Naive B cell (primary cell): ENCODE measurements at regions not wholly inside any gene's neighbourhood (a gene's known extent, or its start where the extent isn't known, plus 50 kb on each side); places are given as distances from the start of the nearest gene placed in this dataset.
"Not testable (repeated sequence)": the region's sequence is repeated elsewhere in the genome, so short reads cannot be mapped to it uniquely, and the experiment has no call there.

Source experiments
- ATAC-seq, 2 donors: fragments of 150-1000 bp; cut with Tn5 transposase; 2 replicates each; pipeline ENCODE4 v1.10.0; 2021; ENCODE audit warnings: low read depth in 2 of 2, mild to moderate bottlenecking in 2 of 2, moderate library complexity in 2 of 2
- DNase-seq: peaks from one replicate; pipeline ENCODE4 v3.0.0; 2022
- H3K27ac Mint-ChIP-seq, 6 donors: one replicate each; pipeline ENCODE4 v1.8.0; 2020 to 2022; ENCODE audit warnings: mild to moderate bottlenecking in 6 of 6, mixed read lengths in 6 of 6, moderate library complexity in 5 of 6, inconsistent platforms in 2 of 6
- H3K27me3 Mint-ChIP-seq, 3 donors: one replicate each; pipeline ENCODE4 v1.8.0; 2021 to 2022; ENCODE audit warnings: mixed read lengths in 3 of 3, mild to moderate bottlenecking in 1 of 3
- H3K36me3 Mint-ChIP-seq, 2 donors: one replicate each; pipeline ENCODE4 v1.8.0; 2020 to 2022; ENCODE audit warnings: mixed read lengths in 2 of 2, inconsistent platforms in 1 of 2, mild to moderate bottlenecking in 1 of 2
- H3K4me1 Mint-ChIP-seq, 3 donors: one replicate each; pipeline ENCODE4 v1.8.0; 2020 to 2022; ENCODE audit warnings: mixed read lengths in 3 of 3, inconsistent platforms in 1 of 3, mild to moderate bottlenecking in 1 of 3, moderate library complexity in 1 of 3
- H3K4me3 Mint-ChIP-seq, 8 donors: one replicate each; pipeline ENCODE4 v1.8.0; 2020 to 2022; ENCODE audit warnings: mild to moderate bottlenecking in 8 of 8, mixed read lengths in 8 of 8, moderate library complexity in 8 of 8, inconsistent platforms in 2 of 8
- H3K9me3 Mint-ChIP-seq, 7 donors: one replicate each; pipeline ENCODE4 v1.8.0; 2020 to 2022; ENCODE audit warnings: mixed read lengths in 7 of 7, mild to moderate bottlenecking in 5 of 7, inconsistent platforms in 2 of 7, moderate library complexity in 1 of 7

DNA sequence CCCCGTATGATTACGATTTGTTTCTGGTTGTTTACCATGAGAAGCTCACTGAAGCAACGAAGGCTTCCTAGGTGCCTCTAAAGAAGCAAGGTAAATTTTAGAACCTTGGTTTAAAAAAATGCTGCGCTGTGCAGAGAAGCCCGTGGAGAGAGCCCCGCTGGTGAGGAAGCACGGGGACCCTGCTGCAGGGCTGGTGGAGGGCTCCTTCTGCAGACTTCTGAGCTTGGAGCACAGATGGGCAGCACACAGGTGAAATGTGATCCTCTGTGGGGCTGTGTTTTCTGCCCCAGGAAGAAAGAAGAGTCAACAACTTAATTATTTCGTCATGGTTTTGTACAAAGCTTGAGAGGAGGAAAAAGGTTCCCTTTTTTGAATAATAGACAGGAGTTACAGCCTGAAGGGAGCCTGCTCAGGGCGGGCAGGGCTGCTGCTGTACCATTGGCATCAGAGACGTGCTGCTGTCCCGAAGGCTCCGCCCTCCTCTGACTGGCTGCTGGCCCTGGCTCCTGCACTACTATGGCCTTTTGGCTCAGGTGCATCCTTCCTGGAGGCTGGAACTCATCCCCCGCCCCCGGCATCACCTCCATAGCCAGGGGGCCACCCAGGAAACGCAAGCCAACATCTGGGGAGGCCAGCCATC is 108.0 kb upstream of the PLGLB2 start:
- not testable (repeated sequence) for H3K4me3 Mint-ChIP-seq, ATAC-seq, H3K27ac Mint-ChIP-seq, H3K27me3 Mint-ChIP-seq, H3K9me3 Mint-ChIP-seq, H3K4me1 Mint-ChIP-seq, DNase-seq, H3K36me3 Mint-ChIP-seq

DNA sequence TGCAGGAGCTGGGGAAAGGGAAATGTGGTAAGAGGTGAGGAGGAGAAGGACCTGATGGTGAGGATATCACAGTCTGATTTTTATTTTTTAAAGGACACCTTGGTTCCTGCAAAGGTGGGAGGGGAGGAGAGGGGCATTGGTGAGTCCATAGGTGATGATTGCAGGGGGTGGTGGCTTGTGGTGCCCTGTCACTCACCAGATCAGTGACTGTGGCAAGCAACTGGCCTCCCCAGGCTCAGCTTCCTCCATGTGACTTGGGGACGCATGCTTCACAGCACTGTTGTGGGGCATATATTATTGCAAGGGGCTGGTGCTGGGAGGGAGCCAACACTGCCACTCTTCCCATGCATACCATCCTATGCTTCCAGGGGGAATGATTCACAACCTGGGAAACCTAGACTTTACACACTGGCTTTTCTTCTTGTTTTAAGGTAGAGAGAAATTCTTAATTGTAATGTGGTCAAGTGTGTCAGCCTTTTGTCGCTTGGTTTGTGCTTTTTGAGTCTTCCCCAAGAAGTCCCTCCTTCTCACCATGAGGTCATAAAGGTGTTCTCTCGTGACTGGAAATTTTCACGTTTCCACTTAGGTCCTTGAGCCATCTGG is 106.8 kb upstream of the PLGLB2 start:
- not testable (repeated sequence) for H3K9me3 Mint-ChIP-seq, H3K4me1 Mint-ChIP-seq, H3K36me3 Mint-ChIP-seq, H3K4me3 Mint-ChIP-seq, H3K27me3 Mint-ChIP-seq, DNase-seq
- H3K27ac Mint-ChIP-seq = peak overlapping the region in 1 of 6 donors; percentile 41
- ATAC-seq = peak in 1 of 2 donors; percentile 35

DNA sequence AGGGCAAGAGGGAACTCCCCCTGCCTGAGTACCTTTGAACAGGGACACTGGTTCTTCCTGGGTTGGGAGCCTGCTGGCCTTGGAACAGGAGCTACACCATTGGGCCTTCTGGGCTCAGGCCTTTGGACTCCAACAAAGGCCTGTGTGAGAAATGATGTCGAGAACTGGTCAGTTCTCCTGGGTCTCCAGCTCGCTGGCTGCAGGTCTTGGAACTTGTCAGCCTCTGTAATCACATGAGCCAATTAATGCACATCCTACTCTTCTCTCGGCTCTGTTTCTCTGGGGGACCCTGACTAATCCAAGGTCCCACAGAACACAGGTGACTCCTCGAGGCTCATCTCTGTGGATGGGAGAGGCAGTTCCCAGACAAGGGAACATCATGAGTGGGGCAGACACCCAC is 104.7 kb upstream of the PLGLB2 start:
- not testable (repeated sequence) for H3K27ac Mint-ChIP-seq, ATAC-seq, H3K36me3 Mint-ChIP-seq, H3K27me3 Mint-ChIP-seq, H3K4me3 Mint-ChIP-seq, DNase-seq, H3K9me3 Mint-ChIP-seq, H3K4me1 Mint-ChIP-seq

DNA sequence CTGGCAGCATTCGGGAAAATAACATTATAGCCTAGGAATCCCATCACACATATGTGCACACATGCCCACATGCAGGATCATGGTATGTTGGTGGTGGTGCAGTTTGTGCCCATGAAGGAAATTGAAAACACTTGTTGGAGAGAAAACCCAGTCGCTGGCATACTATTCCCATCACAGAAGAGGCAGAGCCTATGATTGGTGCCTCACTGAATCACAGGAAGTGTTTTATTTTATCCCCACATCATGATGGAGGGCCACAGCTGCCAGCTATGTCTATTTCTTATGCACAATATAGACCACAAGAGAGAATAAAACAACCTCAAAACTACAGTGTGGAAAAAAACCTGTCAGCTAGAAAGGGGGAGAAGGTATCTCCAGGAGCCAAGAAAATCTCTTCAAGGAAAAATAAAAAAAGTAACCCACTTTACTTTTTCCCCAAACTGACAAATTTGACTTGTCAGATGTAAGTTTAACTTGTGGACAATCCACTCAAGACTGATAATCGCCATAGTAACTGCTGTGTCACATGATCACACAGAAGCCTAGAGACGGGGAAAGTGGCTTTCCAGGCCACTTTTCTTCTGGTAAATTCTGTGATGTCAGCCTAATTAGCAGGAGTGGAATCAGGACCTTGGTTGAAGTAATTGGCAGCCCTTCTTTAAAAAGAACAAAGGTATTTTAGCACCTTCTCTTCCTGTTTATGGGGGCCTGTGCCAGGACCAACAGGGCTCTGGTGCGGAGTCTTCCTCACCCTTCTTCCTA is 100.0 kb upstream of the PLGLB2 start:
- H3K4me3 Mint-ChIP-seq, H3K9me3 Mint-ChIP-seq, H3K27me3 Mint-ChIP-seq, ATAC-seq, DNase-seq, H3K27ac Mint-ChIP-seq, H3K4me1 Mint-ChIP-seq, H3K36me3 Mint-ChIP-seq: not testable (repeated sequence)

DNA sequence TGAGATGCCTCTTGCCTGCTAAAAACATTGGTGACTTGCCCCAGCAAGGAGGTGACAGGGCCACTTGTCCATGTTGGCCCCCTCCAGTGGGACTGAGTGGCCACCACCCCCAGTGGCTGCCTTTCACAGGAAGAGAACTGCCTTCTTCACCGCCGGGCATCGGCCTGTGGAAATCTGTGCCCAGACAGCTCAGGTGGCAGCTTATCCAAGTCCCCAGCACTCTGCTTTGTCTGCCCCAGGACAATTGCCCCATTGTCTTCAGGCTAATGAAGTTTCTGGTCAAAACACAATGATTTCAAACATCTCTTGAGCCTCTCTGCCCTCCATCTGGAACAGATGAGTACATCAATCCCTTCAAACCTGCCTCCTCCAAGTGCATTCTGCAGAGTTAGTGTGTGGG is 99.1 kb upstream of the PLGLB2 start:
- H3K27me3 Mint-ChIP-seq, H3K9me3 Mint-ChIP-seq, DNase-seq, ATAC-seq, H3K27ac Mint-ChIP-seq, H3K36me3 Mint-ChIP-seq, H3K4me1 Mint-ChIP-seq, H3K4me3 Mint-ChIP-seq: not testable (repeated sequence)

DNA sequence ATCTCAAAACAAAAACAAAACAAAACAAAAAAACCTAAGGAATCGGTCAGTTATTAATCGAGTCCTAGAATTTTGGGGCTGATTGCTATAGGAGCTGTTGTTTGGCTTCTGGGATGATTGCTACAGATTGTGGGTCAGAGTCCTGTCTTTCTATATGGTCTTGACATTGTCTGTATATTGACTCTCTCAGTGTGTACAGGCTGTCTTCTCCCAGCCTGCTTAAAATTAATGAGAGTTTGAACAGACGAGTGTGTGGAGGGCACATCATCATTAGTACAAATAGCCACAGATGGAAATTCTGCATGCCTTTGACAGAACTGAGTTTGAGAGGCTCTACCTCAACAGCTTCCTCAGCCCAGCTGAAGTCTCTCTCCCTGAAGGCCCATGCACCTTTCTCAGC is 98.0 kb upstream of the PLGLB2 start:
- not testable (repeated sequence) for H3K4me1 Mint-ChIP-seq, H3K9me3 Mint-ChIP-seq, H3K27ac Mint-ChIP-seq, DNase-seq, ATAC-seq, H3K4me3 Mint-ChIP-seq, H3K27me3 Mint-ChIP-seq, H3K36me3 Mint-ChIP-seq

DNA sequence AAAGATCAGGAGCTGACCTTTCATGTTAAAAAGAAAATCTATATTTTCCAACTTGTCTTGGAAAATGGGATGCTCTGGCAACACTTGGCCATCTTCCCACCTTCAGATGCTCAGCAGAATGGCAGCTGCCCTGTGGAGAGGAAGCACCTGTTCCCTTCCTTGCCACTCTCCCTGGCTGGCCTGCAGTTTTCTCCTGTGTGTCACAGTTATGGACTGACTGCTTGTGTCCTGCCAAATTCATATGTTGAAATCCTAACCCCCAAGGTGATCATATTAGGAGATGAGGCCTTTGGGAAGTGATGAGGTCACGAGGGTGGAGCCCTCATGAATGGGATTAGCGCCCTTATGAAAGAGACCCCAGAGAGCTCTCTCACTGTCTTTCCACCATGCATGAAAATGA is 97.0 kb upstream of the PLGLB2 start:
- H3K27me3 Mint-ChIP-seq, H3K9me3 Mint-ChIP-seq, H3K36me3 Mint-ChIP-seq, H3K4me3 Mint-ChIP-seq, DNase-seq, H3K4me1 Mint-ChIP-seq, H3K27ac Mint-ChIP-seq, ATAC-seq: not testable (repeated sequence)

DNA sequence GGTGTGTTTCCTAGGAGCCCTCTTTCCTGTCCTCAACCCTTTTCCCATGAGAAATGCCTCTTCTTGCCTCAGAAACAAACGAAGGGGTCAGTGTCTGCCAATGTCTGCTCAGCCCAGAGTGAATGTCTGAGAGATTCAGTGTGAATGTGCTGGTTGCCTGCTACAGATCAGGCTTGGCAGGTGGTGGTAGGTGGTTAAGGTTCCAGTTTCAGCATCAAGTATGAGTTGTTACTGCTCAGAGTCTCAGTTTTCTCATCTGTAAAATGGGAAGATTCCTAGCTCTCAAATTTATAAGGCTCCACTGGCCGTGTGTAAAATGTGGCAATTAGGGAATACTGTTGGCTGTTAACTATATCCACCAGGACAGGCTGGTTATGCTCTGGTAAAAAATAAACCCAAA is 96.3 kb upstream of the PLGLB2 start:
- H3K4me3 Mint-ChIP-seq, H3K36me3 Mint-ChIP-seq, H3K27ac Mint-ChIP-seq, H3K4me1 Mint-ChIP-seq, H3K27me3 Mint-ChIP-seq, ATAC-seq, DNase-seq, H3K9me3 Mint-ChIP-seq: not testable (repeated sequence)

DNA sequence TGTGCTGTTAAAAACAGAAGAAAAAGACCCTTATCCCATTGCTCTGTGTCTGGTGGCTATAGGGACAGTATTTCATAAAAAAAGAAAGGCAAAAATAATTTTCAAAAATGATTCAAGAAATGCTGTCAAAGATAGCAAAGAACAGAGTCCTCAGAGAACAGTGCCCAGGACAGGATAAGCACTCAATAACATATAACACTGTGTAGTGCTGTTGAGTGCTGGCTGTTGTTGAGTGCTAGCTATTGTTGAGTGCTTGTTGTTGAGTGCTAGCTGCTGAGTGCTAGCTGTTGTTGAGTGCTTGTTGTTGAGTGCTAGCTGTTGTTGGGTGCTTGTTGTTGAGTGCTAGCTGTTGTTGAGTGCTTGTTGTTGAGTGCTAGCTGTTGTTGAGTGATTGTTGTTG is 94.5 kb upstream of the PLGLB2 start:
- not testable (repeated sequence) for H3K27ac Mint-ChIP-seq, H3K4me3 Mint-ChIP-seq, H3K36me3 Mint-ChIP-seq, ATAC-seq, H3K4me1 Mint-ChIP-seq, H3K9me3 Mint-ChIP-seq, H3K27me3 Mint-ChIP-seq, DNase-seq

DNA sequence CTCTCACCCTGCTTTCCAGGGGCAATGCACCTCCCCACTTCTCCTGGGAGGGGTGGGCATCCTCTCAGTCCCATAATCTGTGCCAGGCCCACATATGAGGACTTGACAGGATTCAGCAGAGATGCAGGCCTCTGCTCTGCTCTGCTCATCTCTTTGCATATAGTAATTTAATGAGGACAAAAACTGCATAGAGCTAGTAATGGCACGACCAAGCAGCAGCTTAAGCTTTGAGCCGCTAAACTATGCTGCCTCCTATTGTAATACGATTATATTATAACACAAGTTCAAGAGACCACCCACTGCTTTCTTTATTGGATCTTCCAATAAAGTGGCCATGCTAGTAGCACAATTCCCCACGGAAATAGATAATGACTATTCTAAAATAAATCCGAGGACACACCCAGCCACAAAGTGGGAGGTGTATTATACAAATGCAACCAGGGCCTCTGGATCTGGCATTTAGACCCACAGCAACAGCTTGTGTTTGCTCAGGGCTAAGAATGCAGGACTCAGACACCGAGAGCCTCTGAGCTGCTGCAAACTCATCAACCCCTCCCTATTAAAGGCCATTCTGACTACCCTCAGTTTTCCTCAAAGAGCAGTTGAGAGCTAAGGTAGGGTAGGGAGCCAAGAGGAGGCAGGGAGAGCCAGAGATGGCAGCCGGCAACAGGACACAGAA is 93.6 kb upstream of the PLGLB2 start:
- not testable (repeated sequence) for H3K36me3 Mint-ChIP-seq, H3K4me1 Mint-ChIP-seq, H3K27ac Mint-ChIP-seq, ATAC-seq, H3K27me3 Mint-ChIP-seq, H3K9me3 Mint-ChIP-seq, H3K4me3 Mint-ChIP-seq, DNase-seq

DNA sequence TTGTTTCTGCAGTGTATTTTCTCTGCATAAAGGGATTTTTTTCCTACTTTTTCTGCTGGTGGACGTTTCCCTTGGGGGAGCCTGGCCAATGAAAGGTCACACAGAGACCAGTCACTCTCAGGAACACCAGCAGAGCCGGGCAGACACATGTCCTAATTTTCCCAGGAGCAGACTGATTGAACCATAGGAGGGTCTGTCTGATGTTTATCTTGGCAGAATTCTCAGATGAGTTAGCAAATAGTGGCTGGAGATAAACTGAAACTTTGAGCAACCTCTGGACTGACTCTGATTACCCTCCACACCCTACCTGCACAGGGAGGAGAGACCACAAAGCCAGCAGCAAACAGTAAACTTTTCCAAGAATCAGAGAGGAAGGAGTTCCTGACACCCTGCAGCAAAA is 90.0 kb upstream of the PLGLB2 start:
- not testable (repeated sequence) for H3K27ac Mint-ChIP-seq, H3K27me3 Mint-ChIP-seq, ATAC-seq

DNA sequence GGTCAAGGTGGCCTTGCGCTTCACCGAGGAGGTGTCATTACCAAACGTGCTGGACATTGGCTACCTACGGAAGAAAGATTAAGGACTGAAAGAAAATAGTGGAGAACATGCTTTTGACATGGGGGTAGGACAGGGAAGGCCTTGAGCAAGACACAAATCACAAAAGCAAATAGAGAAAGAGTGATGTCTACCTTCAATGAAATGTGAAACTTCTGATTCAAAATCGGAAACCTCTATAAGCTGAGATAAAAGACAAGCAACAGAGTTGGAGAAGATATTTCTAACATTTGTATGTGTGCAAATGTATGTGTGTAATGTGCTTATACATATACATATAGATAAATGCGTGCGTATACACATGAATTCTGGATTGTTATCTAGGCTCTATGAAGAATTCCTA is 89.5 kb upstream of the PLGLB2 start:
- not testable (repeated sequence) for DNase-seq, H3K9me3 Mint-ChIP-seq, H3K27me3 Mint-ChIP-seq, H3K27ac Mint-ChIP-seq, H3K36me3 Mint-ChIP-seq, H3K4me1 Mint-ChIP-seq, ATAC-seq, H3K4me3 Mint-ChIP-seq

More for the DNA sequence above, 90.0 kb upstream of the PLGLB2 start:
- H3K36me3 Mint-ChIP-seq, H3K9me3 Mint-ChIP-seq, H3K4me1 Mint-ChIP-seq, DNase-seq, H3K4me3 Mint-ChIP-seq: not testable (repeated sequence)

DNA sequence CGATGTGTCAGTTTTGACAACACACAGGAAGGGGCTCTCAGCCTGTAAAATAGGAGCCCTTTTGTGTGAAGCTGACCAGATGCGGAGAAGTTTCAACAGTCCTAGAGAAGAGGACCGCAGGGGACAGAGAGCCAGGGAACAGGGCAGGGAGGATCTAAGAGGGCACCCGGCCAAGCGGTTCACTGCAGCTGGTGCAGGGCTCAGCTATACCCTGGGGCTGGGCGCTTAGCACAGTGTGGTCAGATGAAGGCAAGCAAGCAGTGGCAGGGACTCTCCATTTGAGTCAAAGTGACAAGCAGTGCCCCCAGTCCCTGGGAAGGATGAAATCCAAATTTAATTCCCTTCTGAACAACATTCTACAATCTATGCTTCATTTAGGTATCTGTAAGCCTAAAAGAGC is 88.9 kb upstream of the PLGLB2 start:
- H3K36me3 Mint-ChIP-seq, ATAC-seq, H3K4me1 Mint-ChIP-seq, H3K4me3 Mint-ChIP-seq, DNase-seq, H3K27me3 Mint-ChIP-seq, H3K9me3 Mint-ChIP-seq, H3K27ac Mint-ChIP-seq: not testable (repeated sequence)

DNA sequence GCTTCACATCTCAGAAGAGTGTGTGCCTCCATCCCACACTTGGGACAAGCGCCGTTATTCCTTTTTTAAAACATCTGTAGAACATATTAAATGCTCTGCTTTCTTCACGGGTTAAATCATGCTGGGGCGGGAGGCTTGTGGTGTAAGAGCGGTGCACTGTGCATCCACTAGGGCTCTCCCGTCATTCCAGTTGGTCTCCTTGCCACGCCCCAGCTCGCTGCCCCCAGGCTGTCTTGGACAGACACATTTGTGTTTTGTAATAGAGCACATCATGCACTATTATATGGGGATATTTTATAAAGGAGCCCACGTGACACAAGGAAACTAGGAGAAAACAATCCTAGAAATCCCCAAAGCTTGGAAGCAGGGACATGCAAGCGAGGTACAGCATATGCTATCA is 87.7 kb upstream of the PLGLB2 start:
- H3K4me1 Mint-ChIP-seq, H3K27ac Mint-ChIP-seq, ATAC-seq, H3K4me3 Mint-ChIP-seq, H3K27me3 Mint-ChIP-seq, H3K9me3 Mint-ChIP-seq, DNase-seq, H3K36me3 Mint-ChIP-seq: not testable (repeated sequence)
